Ramos (cell line): ENCODE measurements at regions not wholly inside any gene's neighbourhood (a gene's known extent, or its start where the extent isn't known, plus 50 kb on each side); places are given as distances from the start of the nearest gene placed in this dataset.
"Not testable (repeated sequence)": the region's sequence is repeated elsewhere in the genome, so short reads cannot be mapped to it uniquely, and the experiment has no call there.

ENCODE experiments used
- in situ Hi-C: fragments of 300-500 bp; cut with MboI; formaldehyde crosslinking; loops from one replicate; pipeline ENCODE4 v1.14.3; 2022; ENCODE audit warnings: low sequenced_read_pairs; ENCODE audit not compliant: unreplicated experiment

DNA sequence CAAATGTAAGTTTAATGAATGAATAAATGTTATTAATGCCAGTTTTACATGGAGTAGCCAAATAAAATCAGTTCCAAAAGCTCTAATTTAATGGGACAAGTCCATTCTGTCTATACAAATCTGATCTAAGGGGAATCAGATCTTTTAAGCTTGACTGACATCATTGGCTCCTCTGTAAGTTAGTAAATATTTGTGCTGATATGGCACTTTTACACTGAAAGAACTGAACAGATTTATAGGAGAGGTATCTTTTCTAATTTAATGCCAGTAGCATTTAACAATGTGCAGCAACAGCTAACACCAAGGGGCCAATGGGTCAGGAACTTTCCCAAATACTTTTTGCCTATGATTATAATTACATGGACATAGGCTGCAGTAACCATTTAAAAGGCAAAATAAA, 832.3 kb downstream of the PCDH17 start:
- in situ Hi-C loops = no loop called here

DNA sequence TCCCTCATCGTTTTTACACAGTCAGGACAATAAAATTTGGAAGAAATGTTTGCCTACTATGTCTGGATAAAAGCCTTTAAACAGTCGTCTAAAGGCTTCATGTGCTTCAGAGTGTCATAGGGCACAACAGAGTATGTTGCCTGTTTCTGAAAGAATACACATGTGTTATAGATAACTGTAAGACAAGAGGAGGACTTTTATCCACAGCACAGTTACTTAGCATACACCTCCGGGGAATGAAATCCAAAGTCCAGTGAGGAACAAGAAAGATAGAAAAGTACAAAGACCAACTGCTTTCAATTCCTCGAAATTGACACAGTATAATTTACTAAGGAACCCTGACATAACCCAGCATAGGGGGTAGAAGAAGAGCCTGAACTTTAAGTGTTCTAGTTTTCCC, 835.6 kb downstream of the PCDH17 start:
- in situ Hi-C loops = no loop called here

DNA sequence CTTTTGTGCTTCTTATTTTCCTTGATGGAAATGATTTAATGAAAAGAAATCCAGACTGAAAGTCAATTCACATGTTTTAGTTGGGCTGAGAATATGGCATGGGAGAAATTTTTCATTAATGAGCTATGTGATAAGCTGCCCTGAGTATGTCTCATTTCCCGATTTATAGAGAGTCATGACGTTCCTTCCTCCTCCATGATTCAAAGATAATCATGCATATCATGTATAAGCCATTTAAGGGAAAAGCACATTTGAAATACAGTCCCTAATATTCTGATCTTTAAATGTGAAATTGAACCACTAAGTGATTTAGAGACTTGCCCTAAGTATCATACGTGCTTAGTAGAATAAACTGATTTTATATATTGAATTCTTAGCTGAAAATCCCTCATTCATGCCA, 840.9 kb downstream of the PCDH17 start:
- in situ Hi-C loops = no loop called here

DNA sequence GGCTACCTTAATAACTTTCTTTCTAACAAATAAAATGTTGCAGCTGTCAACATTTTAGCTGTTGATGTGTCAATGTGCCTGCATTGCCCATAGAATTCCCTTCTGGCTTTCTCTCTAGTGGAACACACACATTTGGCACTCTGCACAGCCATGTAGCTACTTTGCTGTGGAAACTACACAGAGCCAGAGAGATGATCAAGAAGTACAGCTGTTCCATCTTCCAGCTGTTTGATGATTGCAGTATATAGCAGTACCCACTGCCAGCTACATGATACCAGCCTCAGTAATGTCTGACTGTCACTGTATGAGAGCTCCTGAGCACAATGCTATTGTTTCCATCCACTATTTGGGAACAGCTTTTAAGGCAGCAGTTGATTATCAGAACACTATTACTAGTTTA, 843.0 kb downstream of the PCDH17 start:
- in situ Hi-C loops = no loop called here

DNA sequence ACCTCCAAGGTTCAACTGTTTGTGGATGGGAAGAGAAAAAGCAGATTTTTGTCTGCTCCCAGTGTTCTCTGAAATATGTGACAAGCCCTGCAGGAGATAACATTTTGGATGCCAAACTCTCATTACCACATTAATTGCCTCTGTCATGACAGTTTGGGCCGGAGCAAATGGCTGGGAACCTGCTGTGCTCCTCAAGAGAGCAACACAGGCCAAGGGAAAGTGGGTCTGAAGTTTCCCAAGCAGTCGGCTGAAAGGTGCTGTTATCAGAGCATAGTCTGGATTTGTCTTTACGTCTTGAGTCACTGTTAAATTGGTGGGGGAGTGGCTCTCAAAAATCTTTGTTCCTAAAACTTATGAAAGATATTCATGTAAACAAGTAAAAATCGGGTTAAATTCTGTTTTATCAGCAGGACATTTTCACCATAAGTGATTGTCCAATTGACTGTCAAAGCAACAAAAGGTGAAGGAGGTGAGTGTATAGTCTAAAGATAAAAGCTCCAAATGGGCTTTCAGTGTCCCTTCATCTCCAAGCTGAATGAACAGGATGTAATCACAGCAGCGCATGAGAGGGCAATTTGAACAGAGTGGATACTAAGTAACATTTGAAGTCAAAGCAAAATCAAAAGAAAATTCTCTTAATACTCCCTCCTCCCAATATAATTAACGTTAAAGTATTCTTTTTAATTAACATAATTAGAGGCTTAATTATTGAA, 844.8 kb downstream of the PCDH17 start:
- in situ Hi-C loops = no loop called here

DNA sequence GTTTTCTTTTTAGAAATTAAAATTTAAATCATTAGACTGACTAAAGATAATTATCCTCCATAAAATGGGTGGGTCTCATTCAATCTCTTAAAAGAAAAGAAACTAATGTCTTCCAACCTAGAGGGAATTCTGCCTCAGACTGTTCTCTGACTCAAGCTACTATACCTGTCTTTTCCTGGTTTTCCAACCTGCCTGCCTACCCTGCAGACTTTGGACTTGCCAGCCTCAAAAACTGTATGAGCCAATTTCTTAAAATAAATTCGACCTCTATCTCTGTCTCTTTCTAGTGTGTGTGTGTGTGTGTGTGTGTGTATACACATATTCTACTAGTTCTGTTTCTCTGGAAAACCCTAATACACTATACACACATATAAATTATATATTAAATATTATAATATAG, 847.3 kb downstream of the PCDH17 start:
- in situ Hi-C loops = no loop called here

DNA sequence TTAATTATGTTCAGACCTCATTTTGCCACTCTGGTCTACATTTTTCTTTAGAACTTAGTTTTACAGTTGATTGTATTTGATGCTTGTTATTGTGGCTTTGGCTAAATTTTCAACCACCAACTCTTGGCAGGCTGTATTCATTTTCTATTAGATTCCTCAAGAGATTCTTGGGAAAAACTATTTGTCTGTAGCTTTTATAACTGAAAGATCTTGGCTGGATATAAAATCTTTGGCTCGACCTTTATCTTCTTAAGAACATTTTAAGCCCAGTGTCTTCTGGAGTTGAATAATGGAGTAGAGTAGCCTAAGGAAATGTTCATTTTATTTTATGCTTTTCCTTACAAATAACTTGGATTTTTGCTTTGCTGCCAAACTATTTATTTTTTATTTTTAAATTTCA, 848.5 kb downstream of the PCDH17 start:
- in situ Hi-C loops = no loop called here

DNA sequence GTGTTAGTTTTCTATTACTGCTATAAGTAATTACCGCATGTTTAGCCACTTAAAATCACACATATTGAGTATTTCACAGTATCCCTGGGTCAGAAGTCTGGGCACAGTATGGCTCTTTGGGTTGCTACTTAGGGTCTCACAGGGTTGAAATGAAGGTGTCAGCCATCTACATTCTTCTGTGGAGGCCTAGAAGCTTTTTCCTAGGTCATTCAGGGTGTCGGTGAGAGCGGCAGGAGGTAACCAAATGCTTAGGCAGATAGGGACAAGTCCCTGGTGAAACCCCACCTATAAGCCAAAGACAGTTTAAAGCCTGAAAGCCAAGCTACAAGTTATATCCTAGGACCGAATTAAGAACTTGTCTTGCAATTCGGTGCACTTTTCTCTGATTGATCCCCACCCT, 856.7 kb downstream of the PCDH17 start:
- in situ Hi-C loops = no loop called here

DNA sequence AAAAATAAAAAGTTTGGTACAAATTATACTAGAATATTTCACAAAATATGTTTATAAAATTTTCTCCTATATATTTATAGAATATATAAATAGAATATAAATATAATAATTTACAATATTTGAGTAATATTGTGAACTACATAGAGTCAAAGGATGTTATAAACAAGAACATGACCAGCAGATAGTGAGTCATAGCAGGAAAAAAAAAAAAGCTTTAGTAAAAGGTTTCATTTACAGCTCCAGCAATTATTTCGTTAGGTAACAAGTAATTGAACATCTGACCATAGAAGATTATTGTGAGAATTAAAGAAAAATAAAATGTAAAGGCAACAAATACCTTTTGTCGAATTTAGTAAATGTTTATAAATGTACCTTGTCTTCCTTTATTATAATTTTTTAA, 864.1 kb downstream of the PCDH17 start:
- in situ Hi-C loops = no loop called here

DNA sequence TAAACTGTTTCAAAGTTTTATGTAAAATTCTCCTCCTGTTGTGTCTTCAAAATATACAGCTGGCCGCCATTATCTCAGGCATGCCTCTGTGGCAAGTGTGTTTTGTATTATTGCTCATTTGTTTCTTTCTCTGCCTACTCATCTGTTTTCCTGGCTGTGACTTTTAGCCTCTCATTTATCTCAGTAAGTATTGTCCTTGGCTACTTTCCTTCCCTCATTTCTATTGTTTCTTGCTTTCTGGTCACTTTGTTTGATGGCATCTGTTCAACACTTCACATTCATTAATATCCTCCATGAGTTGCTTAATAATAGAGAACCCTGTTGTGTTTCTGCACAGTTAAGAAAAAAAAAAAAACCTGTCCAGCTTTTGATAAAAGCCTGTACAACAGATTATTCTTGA, 869.4 kb downstream of the PCDH17 start:
- in situ Hi-C loops = no loop called here

DNA sequence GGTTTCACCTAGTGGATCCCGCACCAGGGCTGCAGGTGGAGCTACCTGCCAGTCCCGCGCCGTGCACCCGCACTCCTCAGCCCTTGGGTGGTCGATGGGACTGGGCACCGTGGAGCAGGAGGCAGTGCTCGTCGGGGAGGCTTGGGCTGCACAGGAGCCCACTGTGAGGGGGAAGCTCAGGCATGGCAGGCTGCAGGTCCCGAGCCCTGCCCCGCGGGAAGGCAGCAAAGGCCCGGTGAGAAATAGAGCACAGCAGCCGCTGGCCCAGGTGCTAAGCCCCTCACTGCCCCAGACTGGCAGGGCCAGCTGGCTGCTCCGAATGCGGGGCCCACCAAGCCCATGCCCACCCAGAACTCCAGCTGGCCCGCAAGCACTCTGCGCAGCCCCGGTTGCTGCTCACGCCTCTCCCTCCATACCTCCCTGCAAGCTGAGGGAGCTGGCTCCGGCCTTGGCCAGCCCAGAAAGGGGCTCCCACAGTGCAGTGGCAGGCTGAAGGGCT, 872.7 kb downstream of the PCDH17 start:
- in situ Hi-C loops = not testable (repeated sequence)

DNA sequence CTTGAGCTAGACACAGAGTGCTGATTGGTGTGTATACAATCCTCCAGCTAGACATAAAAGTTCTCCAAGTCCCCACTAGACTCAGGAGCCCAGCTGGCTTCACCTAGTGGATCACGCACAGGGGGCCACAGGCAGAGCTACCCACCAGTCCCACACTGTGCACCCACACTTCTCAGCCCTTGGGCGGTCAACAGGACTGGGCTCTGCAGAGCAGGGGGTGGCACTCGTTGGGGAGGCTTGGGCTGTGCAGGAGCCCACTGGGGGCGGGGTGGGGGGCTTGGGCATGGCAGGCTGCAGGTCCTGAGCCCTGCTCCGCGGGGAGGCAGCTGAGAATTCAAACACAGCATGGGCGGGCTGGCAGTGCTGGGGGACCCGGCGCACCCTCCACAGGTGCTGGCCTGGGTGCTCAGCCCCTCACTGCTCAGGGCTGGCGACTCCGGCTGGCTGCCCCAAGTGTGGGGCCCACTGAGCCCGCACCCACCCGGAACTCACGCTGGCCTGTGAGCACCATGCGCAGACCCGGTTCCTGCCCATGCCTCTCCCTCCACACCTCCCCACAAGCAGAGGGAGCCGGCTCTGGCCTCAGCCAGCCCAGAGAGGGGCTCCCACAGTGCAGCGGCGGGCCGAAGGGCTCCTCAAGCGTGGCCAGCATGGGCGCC, 873.8 kb downstream of the PCDH17 start:
- in situ Hi-C loops = not testable (repeated sequence)

DNA sequence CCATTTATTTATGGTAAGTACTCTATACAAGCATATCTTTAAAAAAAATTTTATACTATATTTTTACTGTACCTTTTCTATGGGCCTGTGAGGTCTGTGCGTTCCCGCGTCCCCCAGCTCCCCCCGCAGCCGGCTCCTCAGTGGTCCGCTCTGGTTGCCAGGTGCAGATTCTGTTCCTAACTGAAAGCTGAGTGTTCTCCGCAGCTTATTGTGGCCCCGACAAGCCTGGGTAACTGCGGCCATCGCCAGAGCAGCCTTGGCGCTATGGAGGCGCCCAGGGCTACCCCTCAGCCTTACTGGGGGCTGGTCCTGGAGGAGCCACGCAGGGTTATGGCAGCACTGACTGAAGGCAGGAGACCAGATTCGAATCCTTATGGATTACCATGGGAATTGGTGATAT, 896.8 kb downstream of the PCDH17 start:
- in situ Hi-C loops = no loop called here

DNA sequence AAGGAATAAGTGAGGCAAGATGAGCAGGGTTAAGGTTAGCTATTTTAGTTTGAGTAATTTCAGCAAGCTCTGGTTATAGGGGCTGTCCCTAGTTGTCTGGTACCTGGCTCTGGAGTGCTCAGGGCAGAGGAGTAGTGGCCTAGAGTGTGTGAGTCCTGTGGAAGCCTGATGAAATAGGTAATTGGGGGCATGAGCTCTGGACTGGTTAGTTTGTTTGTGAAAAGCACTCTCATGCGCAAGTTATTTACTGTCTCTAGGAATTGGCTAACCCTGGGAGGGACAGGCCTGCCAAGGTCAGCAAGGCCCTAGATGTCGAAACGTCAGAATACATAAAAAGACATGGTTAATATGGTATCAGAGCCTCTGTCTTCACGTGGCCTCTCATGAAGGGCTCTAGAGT, 900.1 kb downstream of the PCDH17 start:
- in situ Hi-C loops = no loop called here

DNA sequence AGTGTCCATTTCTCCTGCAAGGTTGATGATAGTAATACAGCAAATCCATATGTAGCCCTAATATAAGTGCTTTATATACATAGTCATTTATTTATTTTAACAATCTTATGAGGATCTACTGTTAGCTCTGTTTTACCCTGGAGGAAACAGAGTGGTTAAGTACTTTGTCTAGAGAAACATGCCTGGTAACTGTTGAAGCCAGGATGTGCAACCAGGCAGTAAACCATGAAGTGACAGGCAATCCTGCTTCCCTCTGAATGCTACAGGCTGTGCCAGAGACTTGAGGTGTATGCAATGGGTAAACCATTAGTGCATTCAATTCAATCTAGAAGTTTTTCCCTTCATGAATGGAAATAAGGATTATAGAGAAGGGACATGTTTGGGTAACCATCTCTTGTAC, 911.0 kb downstream of the PCDH17 start:
- in situ Hi-C loops = no loop called here

DNA sequence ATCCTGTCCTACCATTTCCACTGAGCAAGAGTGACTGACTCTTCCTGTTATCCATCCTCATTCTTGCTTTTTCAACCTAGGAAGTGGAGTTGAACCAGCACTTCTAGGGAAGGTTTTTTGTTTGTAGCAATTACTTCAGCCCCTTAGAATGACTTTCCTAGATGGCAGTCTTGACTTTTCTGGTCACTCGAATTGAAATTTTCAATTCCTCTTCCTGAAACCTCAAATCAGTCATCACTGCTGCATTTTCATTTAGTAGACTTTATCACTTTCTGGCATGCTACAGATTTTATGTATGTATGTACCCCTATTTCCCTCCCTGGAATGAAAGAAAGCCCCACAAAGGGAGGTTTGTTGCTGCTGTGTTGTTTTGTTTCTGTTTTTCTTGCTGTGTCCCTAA, 915.9 kb downstream of the PCDH17 start:
- in situ Hi-C loops = no loop called here

DNA sequence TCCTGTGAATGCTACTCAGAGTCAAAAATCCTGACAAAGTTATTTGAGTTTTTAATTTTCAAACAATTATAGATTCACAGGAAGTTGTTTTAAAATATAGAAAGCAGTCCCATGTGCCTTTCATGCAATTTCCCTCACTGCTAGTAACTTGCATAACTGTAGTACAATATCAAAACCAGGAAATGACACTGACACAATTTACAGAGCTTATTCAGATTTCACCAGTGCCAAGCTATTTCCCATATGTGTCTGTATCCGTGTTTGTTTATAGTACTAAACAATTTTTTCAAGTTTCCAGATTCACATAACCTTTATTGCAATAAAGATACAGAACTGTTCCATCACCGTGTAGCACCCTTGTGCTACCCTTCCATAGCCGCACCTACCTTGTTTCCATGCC, 934.6 kb downstream of the PCDH17 start:
- in situ Hi-C loops = no loop called here

DNA sequence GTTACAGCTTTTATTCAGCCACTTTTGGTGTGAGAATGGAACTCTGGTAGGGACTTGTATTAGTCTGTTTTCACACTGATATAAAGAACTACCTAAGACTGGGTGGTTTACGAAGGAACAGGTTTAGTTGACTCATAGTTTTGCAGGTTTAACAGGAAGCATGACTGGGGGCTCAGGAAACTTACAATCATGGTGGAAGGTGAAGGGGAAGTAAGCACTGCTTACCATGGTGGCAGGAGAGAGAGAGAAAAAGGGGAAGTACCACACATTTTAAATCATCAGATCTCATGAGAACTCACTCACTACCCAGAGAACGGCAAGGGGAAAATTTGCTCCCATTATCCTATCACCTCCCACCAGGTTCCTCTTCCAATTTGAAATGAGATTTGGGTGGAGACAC, 942.2 kb downstream of the PCDH17 start:
- in situ Hi-C loops = no loop called here

DNA sequence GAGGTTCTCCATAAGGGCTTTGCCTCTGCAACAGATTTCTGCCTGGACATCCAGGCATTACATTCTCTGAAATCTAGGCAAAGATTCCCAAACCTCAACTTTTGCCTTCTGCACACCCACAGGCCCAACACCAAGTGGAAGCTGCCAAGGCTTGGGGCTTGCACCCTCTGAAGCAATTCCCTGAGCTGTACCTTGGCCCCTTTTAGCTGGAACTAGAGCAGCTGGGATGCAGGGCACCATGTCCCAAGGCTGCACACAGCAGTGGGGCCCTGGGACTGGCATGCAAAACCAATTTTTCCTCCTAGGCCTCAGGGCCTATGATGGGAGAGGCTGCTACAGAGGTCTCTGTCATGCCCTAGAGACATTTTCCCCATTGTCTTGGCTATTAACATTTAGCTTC, 943.2 kb downstream of the PCDH17 start:
- in situ Hi-C loops = no loop called here

DNA sequence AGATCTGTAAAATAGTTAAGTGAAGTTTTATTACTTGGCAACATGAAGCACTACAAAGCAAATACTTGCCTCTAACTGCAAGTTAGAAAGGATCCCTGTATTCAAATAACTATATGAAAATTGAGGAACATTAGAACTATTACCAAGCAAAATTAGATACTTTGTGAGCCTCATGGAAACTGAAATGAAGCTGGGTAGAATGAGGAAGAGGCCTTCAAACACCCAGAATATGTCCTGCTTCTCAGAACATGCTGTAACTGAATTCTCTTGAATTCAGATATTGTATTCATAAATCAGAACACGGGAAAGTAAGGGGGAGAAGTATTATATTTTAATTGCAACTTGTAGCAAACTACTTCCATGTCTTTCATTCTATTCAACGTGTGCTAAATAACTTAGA, 947.9 kb downstream of the PCDH17 start:
- in situ Hi-C loops = no loop called here

DNA sequence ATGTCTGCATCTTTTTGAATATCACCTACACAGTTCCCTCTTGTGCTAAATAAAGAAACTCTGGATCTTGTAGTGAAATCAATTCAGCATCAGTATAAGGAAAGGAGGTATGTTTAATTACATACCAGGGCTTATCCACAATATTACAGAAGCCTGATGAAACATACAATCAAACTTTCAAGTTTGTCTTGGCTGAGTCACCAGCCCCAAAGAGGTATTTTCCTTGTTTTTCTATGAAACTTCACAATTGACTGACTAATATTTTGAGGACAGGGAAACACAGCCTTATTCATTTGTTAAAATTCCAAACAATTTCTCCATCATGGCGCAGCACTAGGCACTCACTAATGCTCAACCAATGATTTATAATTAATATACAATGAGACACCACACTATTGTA, 952.4 kb downstream of the PCDH17 start:
- in situ Hi-C loops = no loop called here

DNA sequence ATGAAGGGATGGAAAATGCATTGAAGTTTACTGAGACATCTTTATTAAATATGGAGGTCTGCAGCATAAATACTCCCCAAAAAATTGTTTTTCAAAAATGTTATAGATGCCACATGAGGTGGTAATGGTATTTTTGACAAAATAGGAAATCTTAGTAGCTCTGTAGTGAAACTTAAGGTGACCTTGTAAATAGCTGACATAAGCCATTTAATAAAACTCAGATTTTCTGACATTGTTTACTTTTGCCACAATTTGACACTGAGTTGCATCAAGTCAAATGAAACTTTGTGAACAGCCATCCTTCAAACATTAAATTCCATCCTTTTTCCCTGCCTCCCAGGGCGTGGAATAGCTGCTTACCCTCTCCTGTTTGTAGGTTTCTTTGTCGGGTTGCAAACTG, 953.1 kb downstream of the PCDH17 start:
- in situ Hi-C loops = no loop called here
